Testis (tissue), 2 donors: ENCODE measurements at regions not wholly inside any gene's neighbourhood (a gene's known extent, or its start where the extent isn't known, plus 50 kb on each side); places are given as distances from the start of the nearest gene placed in this dataset.
A peak's percentile ranks its signal among the peaks of the same experiment; 100 is the strongest.

Experiments
- DNase-seq: peaks from one replicate; pipeline ENCODE4 v3.0.0-alpha.2; 2019
- H3K27ac ChIP-seq, 2 donors: fragments of 200-600 bp; sonication (generic); one replicate each; pipeline ENCODE4 v1.5.1; 2019
- H3K27me3 ChIP-seq: fragments of 200-600 bp; sonication (generic); one replicate; pipeline ENCODE4 v1.5.1; 2019
- H3K36me3 ChIP-seq: fragments of 200-600 bp; sonication (generic); one replicate; pipeline ENCODE4 v1.5.1; 2017; ENCODE audit warnings: low read depth; ENCODE audit errors: missing control alignments
- H3K4me1 ChIP-seq: fragments of 200-600 bp; sonication (generic); one replicate; pipeline ENCODE4 v1.5.1; 2019
- H3K4me3 ChIP-seq, 2 donors: fragments of 200-600 bp; sonication (generic); one replicate each; pipeline ENCODE4 v1.5.1; 2017 to 2019
- H3K9me3 ChIP-seq: fragments of 200-600 bp; sonication (generic); one replicate; pipeline ENCODE4 v1.5.1; 2017
- CTCF ChIP-seq, 3 experiments: fragments of 450-650 bp in 2 of 3; fragments of 200-600 bp in 1 of 3; sonication (generic) in 1 of 3; IDR thresholded peaks; one replicate each; pipeline ENCODE4 v1.5.1; 2016 to 2019; ENCODE audit warnings: antibody characterized with exemption in 3 of 3, mild to moderate bottlenecking in 2 of 3, moderate library complexity in 1 of 3
- POLR2A ChIP-seq: fragments of 450-650 bp; IDR thresholded peaks from one replicate; pipeline ENCODE4 v1.6.1; 2017; ENCODE audit warnings: antibody characterized with exemption, mild to moderate bottlenecking, moderate library complexity
- WGBS, 2 donors: methylation state at CpG; one replicate each; pipeline ENCODE4 v1.1.5; 2018; 5-methylcytosine and 5-hydroxymethylcytosine counted together
- intact Hi-C: fragments of 100-400 bp; cut with DNase I; formaldehyde crosslinking; loops from one replicate; pipeline ENCODE4 v1.15.1; 2023; ENCODE audit warnings: low total_unique reads

GRCh38 chr20:11549172-11550103, 368.3 kb upstream of the BTBD3 start:
- WGBS, 2 donors = 79% methylated on average over 6 of the region's 6 CpGs

GRCh38 chr20:11550657-11551338, 366.9 kb upstream of the BTBD3 start:
- TF ChIP-seq POLR2A (no peak), CTCF (IDR thresholded peaks at IDR 0.05) (no peak)
- Histone ChIP-seq H3K27ac (no peak overlapping the region), H3K4me1 (no peaks in the 10 kb centered on the region), H3K36me3 (no peaks in the 10 kb centered on the region), H3K4me3 (no peak overlapping the region), H3K9me3 (no peaks in the 10 kb centered on the region), H3K27me3 (no peaks in the 10 kb centered on the region)
- intact Hi-C loops = no loop called here
- DNase-seq = no peak
- WGBS, 2 donors = 86 to 93% methylated on average over 8 of the region's 8 CpGs

More at GRCh38 chr20:11549172-11550103, 368.3 kb upstream of the BTBD3 start:
- DNase-seq = no peak
- H3K4me3 ChIP-seq = no peak overlapping the region
- no peak overlapping the region for H3K27ac ChIP-seq
- no peaks in the 10 kb centered on the region for H3K9me3 ChIP-seq
- H3K4me1 ChIP-seq = no peaks in the 10 kb centered on the region
- TF ChIP-seq CTCF (IDR thresholded peaks at IDR 0.05) = no peak
- TF ChIP-seq POLR2A = no peak
- intact Hi-C loops = no loop called here
- no peaks in the 10 kb centered on the region for H3K36me3 ChIP-seq
- H3K27me3 ChIP-seq = no peaks in the 10 kb centered on the region

- DNase-seq = no peak
- TF ChIP-seq CTCF (IDR thresholded peaks at IDR 0.05) = no peak
- TF ChIP-seq POLR2A = no peak
- intact Hi-C loops = no loop called here
- Histone ChIP-seq H3K27ac (no peak overlapping the region), H3K9me3 (no peaks in the 10 kb centered on the region), H3K27me3 (no peaks in the 10 kb centered on the region), H3K4me3 (no peak overlapping the region), H3K4me1 (no peaks in the 10 kb centered on the region), H3K36me3 (no peaks in the 10 kb centered on the region)
These were observed 366.2 kb upstream of the BTBD3 start for GRCh38 chr20:11551479-11551878.

GRCh38 chr20:11553603-11554002, 364.1 kb upstream of the BTBD3 start:
- WGBS, 2 donors = 51 to 69% methylated on average over 4 of the region's 4 CpGs

More at GRCh38 chr20:11553603-11554002, 364.1 kb upstream of the BTBD3 start:
- TF ChIP-seq POLR2A (no peak), CTCF (IDR thresholded peaks at IDR 0.05) (peak in 1 of 3 experiments; percentile 24)
- Histone ChIP-seq H3K4me1 (no peaks in the 10 kb centered on the region), H3K36me3 (no peaks in the 10 kb centered on the region), H3K4me3 (no peak overlapping the region), H3K27me3 (no peaks in the 10 kb centered on the region), H3K27ac (no peak overlapping the region), H3K9me3 (no peaks in the 10 kb centered on the region)
- no peak for DNase-seq
- intact Hi-C loops = no loop called here
